RPMI7951 (cell line): ENCODE measurements at regions not wholly inside any gene's neighbourhood (a gene's known extent, or its start where the extent isn't known, plus 50 kb on each side); places are given as distances from the start of the nearest gene placed in this dataset.

ENCODE experiments used
- DNase-seq: peaks from one replicate; pipeline ENCODE4 v3.0.0-alpha.2; 2012; ENCODE audit warnings: low read depth

- DNase-seq: peak; percentile 4
Measured at GRCh38 chr14:100955201-100955600, 51.7 kb upstream of the RTL1 start.

- DNase-seq: no peak
Measured at GRCh38 chr14:100962494-100962893, 59.0 kb upstream of the RTL1 start.

DNA sequence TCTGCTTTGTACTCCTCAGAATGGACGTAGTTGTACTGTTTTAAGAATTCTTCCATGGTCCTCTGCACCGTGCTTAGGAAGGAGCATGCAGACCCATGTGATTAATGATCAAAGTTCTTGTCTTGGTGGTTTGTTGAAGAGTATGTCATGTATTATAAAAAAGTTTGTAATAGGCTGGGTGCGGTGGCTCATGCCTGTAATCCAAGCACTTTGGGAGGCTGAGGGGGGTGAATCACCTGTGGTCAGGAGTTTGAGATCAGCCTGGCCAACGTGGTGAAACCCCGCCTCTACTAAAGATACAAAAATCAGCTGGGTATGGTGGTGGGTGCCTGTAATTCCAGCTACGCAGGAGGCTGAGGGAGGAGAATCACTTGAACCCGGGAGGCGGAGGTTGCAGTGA lies 61.8 kb upstream of the RTL1 start:
- DNase-seq: no peak

DNA sequence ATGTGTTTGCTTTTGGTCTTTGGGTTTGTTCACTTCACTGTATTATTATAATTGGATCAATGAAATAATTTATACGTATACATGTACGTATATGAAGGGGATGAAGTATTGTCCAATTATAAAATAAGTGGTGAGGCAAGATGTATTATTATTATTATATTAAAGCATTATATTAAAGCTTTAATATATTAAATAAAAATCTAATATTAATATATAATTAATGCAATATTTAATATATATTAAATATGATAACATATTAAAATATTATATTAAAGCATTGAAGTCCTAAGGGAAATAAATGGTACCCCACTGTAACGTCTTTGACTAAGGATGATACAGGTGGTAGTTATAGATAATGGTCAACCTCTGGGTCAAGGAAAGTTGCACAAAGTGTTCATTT lies 63.7 kb upstream of the RTL1 start:
- no peak for DNase-seq

GRCh38 chr14:100967930-100968329 lies 64.4 kb upstream of the RTL1 start:
- peak; percentile 3 for DNase-seq

GRCh38 chr14:100972118-100972897 lies 68.8 kb upstream of the RTL1 start:
- no peak for DNase-seq

DNA sequence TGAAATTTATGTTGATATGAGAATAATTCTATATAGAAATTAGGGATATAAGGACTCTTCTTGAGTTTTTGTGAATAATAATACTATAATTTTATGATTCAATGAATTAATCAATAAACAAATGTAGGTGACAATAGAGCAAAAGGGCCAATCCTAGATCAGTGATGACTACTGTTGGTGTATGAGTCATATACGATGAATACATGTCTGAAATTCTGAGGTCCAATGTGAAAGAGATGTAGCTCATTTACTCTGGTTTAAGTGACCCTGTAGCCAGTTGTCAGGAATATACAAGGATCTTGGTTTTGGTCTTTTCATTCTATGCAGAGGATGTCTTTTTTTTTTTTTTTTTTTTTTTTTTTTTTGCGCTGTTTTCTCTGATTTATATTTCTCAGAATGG lies 72.1 kb upstream of the RTL1 start:
- DNase-seq: no peak

GRCh38 chr14:100979079-100979478 lies 75.6 kb upstream of the RTL1 start:
- no peak for DNase-seq

DNA sequence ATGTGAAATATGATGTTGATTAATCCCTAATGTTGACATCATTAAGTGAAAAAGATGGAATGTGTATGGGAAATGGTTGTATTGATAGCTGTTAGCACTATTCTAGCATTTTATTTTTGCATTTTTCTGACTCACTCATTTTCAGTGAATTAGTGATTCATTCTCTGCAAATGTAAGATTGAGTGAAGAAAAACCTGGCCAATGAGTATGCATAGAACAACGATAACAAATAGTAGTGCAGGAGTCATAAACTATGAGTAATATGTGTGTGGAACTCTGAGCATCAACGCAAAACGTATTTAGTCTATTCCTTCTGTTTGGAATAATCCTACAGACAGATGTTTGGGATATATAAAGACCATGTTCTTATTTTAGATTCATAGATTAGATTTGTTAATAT lies 76.3 kb upstream of the RTL1 start:
- peak; percentile 8 for DNase-seq

- DNase-seq: no peak
Measured at GRCh38 chr14:100980823-100981222, 77.3 kb upstream of the RTL1 start.

DNA sequence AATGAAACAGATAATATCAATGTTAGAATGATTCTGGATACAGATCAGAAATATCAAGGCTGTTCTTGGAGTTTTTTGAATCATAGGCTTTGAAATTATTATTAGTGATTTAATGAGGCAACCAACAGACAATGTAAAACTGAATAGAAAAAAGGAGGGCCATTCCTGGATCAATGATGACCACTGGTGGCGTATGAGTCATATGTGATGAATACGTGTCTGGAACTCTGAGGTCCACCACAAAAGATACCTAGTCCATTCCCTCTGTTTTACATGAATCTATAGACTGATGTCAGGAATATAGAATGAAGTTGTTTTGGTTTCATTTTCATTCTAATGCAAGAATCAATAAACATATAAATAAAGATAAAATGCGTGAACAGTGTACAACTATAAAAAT lies 78.3 kb upstream of the RTL1 start:
- DNase-seq: peak; percentile 20

DNA sequence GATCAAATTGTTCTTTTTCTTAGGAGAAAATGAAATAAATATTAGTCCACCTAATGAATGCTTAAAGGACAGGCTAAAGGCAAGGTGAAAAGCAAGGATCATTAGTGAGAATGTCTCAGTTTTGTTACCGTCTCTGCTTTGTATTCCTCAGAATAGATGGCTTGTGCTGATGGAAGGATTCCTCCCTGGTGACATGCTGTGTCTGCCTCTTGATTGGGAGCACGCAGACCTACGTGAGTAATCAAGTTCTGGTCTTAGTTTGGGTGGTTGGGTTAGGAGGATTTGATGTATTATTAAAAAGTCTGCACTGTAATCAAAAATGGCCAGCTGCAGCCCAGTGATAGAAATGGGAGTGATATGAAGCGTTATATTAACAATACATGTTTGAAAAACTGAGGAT lies 78.8 kb upstream of the RTL1 start:
- peak; percentile 3 for DNase-seq

- peak; percentile 22 for DNase-seq
Measured at GRCh38 chr14:100982762-100983161, 79.2 kb upstream of the RTL1 start.

GRCh38 chr14:100983710-100984109 lies 80.2 kb upstream of the RTL1 start:
- no peak for DNase-seq

GRCh38 chr14:100988011-100988410 lies 84.5 kb upstream of the RTL1 start:
- DNase-seq: peak; percentile 3

DNA sequence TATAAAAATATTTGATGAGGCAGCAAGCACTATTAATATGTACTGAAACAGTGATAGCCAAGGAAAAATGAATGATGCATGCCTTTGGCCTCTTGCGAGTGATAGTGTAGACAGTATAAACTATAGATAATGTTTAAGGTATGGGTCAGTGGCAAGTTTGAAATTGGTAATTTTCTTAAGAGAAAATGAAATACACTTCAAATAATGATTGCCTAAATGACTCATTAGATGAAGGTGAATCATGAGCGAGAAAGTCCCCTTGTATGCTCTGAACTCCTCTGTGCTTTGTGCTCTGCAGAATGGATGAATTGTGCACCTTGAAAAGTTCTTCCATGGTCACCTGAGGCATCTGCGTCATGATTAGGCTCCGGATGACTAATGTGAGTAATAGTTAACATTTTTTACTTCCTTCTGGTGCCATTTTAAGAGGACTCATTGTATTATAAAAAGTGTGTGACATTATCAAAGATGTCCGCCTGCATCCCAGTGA lies 84.9 kb upstream of the RTL1 start:
- DNase-seq: peak; percentile 7

DNA sequence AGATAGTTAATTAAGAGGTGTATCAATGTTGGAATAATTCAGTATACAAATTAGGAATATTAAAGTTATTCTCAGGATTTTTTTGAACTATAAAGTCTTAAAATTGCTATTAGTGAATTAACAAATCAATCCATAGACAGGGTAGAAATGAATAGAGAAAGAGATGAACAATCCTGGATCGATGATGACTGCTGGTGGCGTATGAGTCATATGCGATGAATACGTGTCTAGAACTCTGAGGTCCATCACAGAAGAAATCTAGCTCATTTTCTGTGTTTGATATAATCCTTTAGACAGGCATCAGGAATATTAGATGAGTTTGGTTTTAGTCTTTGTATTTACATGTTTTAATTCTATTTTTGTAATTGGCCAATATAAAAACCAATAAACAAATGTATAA lies 85.4 kb upstream of the RTL1 start:
- no peak for DNase-seq

DNA sequence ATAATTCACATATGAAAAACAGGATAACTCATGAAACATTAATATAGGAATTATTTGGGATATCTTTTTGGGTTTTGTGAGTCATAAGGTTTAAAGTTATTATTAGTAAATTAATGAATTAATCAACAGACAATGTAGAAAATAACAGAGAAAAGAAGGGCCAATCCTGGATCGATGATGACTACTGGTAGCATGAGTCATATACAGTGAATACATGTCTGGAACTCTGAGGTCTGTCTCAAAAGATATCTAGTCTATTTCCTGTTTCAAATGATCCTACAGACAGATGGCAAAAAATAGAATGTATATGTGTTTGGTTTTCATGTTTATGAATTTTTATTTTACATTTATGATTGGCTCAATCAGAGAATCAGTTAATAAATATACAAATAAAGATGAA lies 86.4 kb upstream of the RTL1 start:
- DNase-seq: peak; percentile 3

DNA sequence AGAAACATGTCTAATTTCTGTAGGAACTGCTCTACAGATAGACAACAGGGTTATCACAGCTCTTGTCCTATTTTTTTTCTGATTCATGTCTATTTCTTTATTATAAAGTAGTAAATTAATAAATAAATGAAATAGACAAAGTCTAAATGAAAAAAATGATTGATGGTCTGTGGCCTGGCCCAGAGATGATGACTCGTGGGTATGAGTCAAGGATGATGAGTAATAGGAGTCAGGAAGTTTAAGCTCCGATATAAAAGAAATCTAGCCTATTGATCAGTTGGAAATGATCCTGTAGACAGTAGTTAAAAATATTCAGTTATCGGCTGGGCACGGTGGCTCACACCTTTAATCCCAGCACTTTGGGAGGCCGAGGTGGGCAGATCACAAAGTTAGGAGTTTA lies 90.6 kb upstream of the RTL1 start:
- peak; percentile 7 for DNase-seq

DNA sequence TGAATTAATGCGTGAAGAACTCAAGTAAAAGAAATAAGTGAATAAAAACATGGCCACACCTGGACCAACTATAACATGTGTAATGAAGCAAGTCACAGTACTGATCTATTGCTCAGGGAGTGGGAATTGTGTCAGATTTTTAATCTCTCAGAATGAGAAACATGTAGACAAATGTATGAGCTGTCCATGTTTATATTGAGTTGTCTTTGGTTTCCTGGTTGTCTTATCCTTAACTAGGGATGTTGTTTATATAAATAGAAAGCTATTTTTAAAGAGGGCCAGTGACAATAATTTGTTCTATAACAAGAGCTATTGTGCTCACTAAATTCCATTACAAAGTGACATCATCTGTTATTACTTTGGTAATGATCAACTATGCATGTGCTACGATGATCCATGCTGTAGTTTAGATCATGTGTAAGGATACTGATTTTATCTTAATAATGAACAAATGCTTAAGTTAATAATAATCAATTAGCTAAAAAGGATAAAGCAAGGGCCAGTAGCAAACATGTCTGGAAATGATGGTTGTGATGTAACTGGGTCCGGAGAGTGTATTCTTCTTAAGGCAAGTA lies 91.3 kb upstream of the RTL1 start:
- no peak for DNase-seq

GRCh38 chr14:101000711-101001250 lies 97.3 kb upstream of the RTL1 start:
- DNase-seq: no peak

DNA sequence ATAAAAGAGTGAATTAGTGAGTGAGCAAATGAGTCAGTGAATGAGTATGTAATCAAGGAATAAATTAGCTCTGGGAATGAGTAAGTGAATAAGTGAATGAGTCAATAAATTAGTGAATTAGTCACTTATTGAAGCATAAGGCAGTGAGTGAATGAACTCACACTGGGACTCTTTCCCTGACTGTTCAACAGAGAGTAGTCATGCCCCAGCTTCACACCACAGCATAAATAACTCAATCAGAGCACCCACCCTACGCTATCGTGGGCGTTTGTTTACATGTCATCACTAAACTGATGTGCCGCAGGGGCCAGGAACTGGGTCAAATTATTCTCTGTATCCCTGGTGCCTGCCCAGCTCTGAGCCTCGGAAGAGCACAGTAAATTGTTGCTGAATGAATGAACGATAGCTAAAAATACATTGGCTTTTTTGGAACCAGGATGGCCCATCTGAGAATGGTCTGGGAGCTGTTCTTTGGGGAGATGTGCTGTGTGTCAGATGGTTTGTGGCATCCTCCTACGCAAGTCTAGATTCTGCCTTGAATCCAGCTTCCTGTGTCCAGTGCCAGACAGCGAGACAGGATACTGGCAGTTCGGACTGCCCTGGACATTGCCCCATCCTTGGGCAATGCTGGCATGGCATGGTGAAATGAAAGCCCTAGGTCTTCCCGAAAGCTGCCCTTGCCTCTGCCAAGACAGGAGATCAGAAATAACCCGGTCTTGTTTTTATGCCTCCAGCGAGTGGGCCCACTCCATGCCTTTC lies 98.0 kb upstream of the RTL1 start:
- peak; percentile 67 for DNase-seq

DNA sequence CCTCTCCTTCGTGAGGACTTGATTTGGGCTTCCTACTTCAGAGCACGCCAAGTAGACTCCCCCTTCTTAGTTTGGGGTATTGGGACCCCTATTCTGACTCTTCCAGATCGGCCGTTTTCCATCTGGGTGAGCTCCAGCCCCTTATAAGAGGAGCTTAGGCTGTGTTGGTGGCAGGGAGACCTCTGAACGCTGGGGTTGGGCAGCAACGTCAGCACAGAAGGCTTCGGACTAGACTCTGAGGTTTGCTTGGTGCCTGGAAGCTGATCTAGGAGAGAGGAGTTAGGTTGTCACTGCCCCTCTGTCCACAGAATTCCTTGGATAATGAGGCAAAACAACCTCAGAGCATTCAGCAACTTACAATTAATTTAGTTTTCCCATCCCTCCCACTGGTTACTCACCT lies 99.2 kb upstream of the RTL1 start:
- DNase-seq: no peak
